ENCODE measurements at regions not wholly inside any gene's neighbourhood (a gene's known extent, or its start where the extent isn't known, plus 50 kb on each side); places are given as distances from the start of the nearest gene placed in this dataset.
"Not testable (repeated sequence)": the region's sequence is repeated elsewhere in the genome, so short reads cannot be mapped to it uniquely, and the experiment has no call there.

DNA sequence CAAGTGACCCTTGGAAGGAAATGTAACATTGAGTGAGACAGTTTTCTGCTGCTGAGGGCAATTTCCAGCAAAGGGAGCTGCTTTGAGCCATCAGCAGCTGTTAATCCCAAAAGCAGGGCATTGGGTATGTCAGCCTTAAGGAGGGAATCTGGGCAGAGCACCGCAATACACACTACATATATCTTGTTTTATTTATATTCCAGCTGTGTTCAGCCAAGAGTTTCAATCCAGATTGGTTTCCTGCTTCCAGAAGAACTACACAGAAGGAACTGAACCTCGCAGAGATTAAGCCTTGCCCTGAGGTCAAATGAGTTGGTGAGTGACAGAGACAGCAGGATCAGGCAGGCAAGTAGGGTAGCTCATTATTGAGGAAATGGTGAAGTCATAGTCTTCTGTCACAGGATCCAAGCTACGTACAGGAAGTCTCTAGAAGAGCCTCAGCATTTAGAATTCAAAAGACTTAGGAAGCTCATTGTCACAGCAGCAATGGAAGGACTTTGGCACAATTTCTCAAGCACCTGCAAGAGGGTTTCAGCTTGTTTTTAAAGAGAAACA lies 109.9 kb upstream of the HEY2 start:
- Histone ChIP-seq H3K9me2 (replicated peaks; ENCODE audit: low read depth, low read length) (no peaks in the 10 kb centered on the region), H3K79me2 (ENCODE audit: insufficient read depth, low read length) (no peaks in the 10 kb centered on the region), H3K4me2 (ENCODE audit: low read depth, low read length, poor library complexity, severe bottlenecking) (no peak overlapping the region), H3K4me3 (ENCODE audit: low read length, poor library complexity, severe bottlenecking) (no peak overlapping the region), H3K27me3 (ENCODE audit: insufficient read depth, low read length, poor library complexity, severe bottlenecking) (no peaks in the 10 kb centered on the region), H3K4me1 (ENCODE audit: insufficient read depth, low read length, poor library complexity, severe bottlenecking) (no peaks in the 10 kb centered on the region), H3K36me3 (ENCODE audit: insufficient read depth, low read length) (no peaks in the 10 kb centered on the region), H3K9ac (ENCODE audit: low read depth, low read length, poor library complexity, severe bottlenecking) (no peak overlapping the region), H2AFZ (ENCODE audit: low read length) (no peak overlapping the region), H4K20me1 (ENCODE audit: insufficient read depth, low read length, poor library complexity, severe bottlenecking) (no peaks in the 10 kb centered on the region), H3K9me3 (ENCODE audit: insufficient read depth, low read depth, low read length) (no peaks in the 10 kb centered on the region), H3F3A (ENCODE audit: low read depth) (no peaks in the 10 kb centered on the region)
- no peak for TF ChIP-seq EZH2phosphoT487 (IDR thresholded peaks at IDR 0.05; ENCODE audit: borderline replicate concordance)
- TF ChIP-seq, protein P1, sequence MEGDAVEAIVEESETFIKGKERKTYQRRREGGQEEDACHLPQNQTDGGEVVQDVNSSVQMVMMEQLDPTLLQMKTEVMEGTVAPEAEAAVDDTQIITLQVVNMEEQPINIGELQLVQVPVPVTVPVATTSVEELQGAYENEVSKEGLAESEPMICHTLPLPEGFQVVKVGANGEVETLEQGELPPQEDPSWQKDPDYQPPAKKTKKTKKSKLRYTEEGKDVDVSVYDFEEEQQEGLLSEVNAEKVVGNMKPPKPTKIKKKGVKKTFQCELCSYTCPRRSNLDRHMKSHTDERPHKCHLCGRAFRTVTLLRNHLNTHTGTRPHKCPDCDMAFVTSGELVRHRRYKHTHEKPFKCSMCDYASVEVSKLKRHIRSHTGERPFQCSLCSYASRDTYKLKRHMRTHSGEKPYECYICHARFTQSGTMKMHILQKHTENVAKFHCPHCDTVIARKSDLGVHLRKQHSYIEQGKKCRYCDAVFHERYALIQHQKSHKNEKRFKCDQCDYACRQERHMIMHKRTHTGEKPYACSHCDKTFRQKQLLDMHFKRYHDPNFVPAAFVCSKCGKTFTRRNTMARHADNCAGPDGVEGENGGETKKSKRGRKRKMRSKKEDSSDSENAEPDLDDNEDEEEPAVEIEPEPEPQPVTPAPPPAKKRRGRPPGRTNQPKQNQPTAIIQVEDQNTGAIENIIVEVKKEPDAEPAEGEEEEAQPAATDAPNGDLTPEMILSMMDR (conservative IDR thresholded peaks at IDR 0.05; ENCODE audit: low read length) = no peak

DNA sequence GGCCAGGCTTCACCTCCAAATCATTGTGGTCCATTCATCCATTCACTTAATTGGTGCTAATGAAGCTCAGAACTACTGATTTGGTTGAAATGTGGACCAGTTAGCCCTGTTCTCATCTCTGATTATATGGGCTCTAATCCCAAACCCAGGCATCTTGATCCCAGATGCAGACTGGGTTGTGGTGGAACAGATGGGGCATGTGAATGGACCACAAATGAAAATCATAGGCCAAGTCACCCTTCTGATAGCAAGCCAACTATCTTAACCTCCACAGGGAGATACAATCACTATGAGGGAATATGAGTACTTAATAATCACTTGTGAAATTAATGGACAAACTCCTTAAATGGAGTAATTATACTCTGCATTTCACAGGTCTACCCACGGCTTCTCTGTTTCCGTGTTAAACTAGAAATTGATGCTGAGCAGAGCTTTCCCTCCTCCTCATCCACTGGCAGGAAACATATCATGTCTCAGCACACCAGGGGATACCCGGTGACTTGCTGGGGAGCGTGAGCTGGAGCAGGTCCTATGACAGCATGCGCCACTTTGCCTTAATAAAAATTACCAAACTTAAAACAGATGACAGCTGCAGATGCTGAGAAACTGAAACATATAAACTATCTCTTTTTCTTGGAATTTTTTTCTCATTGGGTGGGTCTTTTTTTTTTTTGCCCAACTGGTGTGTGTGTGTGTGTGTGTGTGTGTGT lies 108.8 kb upstream of the HEY2 start:
- H3K79me2 ChIP-seq (ENCODE audit: insufficient read depth, low read length) = no peaks in the 10 kb centered on the region
- H3K4me3 ChIP-seq (ENCODE audit: low read length, poor library complexity, severe bottlenecking) = no peak overlapping the region
- no peaks in the 10 kb centered on the region for H3K4me1 ChIP-seq (ENCODE audit: insufficient read depth, low read length, poor library complexity, severe bottlenecking)
- H2AFZ ChIP-seq (ENCODE audit: low read length) = no peak overlapping the region
- H3K9me2 ChIP-seq (replicated peaks; ENCODE audit: low read depth, low read length) = no peaks in the 10 kb centered on the region
- H3K27me3 ChIP-seq (ENCODE audit: insufficient read depth, low read length, poor library complexity, severe bottlenecking) = no peaks in the 10 kb centered on the region
- H3K36me3 ChIP-seq (ENCODE audit: insufficient read depth, low read length) = no peaks in the 10 kb centered on the region
- no peak for TF ChIP-seq EZH2phosphoT487 (IDR thresholded peaks at IDR 0.05; ENCODE audit: borderline replicate concordance)
- TF ChIP-seq, protein P1 (conservative IDR thresholded peaks at IDR 0.05; ENCODE audit: low read length) = no peak
- H3K9ac ChIP-seq (ENCODE audit: low read depth, low read length, poor library complexity, severe bottlenecking) = no peak overlapping the region
- H3K9me3 ChIP-seq (ENCODE audit: insufficient read depth, low read depth, low read length) = no peaks in the 10 kb centered on the region
- no peak overlapping the region for H3K4me2 ChIP-seq (ENCODE audit: low read depth, low read length, poor library complexity, severe bottlenecking)
- H3F3A ChIP-seq (ENCODE audit: low read depth) = no peaks in the 10 kb centered on the region
- H4K20me1 ChIP-seq (ENCODE audit: insufficient read depth, low read length, poor library complexity, severe bottlenecking) = no peaks in the 10 kb centered on the region

DNA sequence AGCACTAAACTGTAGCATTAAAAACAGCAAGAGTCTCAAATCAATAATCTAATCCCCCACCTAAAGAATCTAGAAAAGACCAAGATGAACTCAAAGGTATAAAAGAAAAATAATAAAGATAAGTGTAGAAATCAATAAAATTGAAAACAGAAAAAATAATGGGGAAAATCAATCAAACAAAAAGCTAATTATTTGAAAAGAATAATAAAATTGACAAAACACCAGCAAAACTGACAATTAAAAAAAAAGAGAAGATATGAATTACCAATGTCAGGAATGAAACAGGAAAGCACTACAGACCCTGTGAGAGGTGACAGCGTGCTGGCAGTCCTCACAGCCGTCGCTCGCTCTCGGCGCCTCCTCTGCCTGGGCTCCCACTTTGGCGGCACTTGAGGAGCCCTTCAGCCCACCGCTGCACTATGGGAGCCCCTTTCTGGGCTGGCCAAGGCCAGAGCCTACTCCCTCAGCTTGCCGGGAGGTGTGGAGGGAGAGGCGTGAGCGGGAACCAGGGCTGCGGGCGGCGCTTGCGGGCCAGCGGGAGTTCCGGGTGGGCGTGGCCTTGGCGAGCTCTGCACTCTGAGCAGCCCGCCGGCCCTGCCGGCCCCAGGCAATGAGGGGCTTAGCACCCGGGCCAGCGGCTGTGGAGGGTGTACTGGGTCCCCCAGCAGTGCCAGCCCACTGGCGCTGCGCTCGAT lies 105.3 kb upstream of the HEY2 start:
- not testable (repeated sequence) for H3K9me3 ChIP-seq (ENCODE audit: insufficient read depth, low read depth, low read length); H3K9ac ChIP-seq (ENCODE audit: low read depth, low read length, poor library complexity, severe bottlenecking); H3F3A ChIP-seq (ENCODE audit: low read depth); H3K4me3 ChIP-seq (ENCODE audit: low read length, poor library complexity, severe bottlenecking); H3K27me3 ChIP-seq (ENCODE audit: insufficient read depth, low read length, poor library complexity, severe bottlenecking); H4K20me1 ChIP-seq (ENCODE audit: insufficient read depth, low read length, poor library complexity, severe bottlenecking); H3K79me2 ChIP-seq (ENCODE audit: insufficient read depth, low read length); H3K36me3 ChIP-seq (ENCODE audit: insufficient read depth, low read length); H3K4me2 ChIP-seq (ENCODE audit: low read depth, low read length, poor library complexity, severe bottlenecking); H3K4me1 ChIP-seq (ENCODE audit: insufficient read depth, low read length, poor library complexity, severe bottlenecking); H3K9me2 ChIP-seq (replicated peaks; ENCODE audit: low read depth, low read length); H2AFZ ChIP-seq (ENCODE audit: low read length)

Measured in Loucy (cell line).